Mucosa of rectum (tissue), 2 donors: ENCODE measurements at regions not wholly inside any gene's neighbourhood (a gene's known extent, or its start where the extent isn't known, plus 50 kb on each side); places are given as distances from the start of the nearest gene placed in this dataset.

ENCODE experiments used
- H3K27ac ChIP-seq, 2 donors: one replicate each; pipeline ENCODE4 v1.7.0; 2013; ENCODE audit warnings: inconsistent platforms in 2 of 2, low read depth in 2 of 2, low read length in 2 of 2
- H3K27me3 ChIP-seq, 2 donors: one replicate each; pipeline ENCODE4 v1.7.0; 2013; ENCODE audit warnings: low read length in 2 of 2; ENCODE audit not compliant: control insufficient read depth in 2 of 2, insufficient read depth in 2 of 2
- H3K36me3 ChIP-seq, 2 donors: one replicate each; pipeline ENCODE4 v1.7.0; 2013; ENCODE audit warnings: low read length in 2 of 2; ENCODE audit not compliant: control insufficient read depth in 2 of 2, insufficient read depth in 2 of 2
- H3K4me1 ChIP-seq, 2 donors: one replicate each; pipeline ENCODE4 v1.7.0; 2013; ENCODE audit warnings: low read length in 2 of 2, mild to moderate bottlenecking in 1 of 2; ENCODE audit not compliant: control insufficient read depth in 2 of 2, insufficient read depth in 2 of 2
- H3K4me3 ChIP-seq, 2 donors: one replicate each; pipeline ENCODE4 v1.7.0; 2013; ENCODE audit warnings: low read length in 2 of 2
- H3K9ac ChIP-seq, 2 donors: one replicate each; pipeline ENCODE4 v1.7.0; 2013; ENCODE audit warnings: low read length in 2 of 2, low read depth in 1 of 2, mild to moderate bottlenecking in 1 of 2
- H3K9me3 ChIP-seq, 2 donors: one replicate each; pipeline ENCODE4 v1.7.0; 2013; ENCODE audit warnings: low read length in 2 of 2; ENCODE audit not compliant: control insufficient read depth in 2 of 2
- donor health status: healthy.
- donor health status: Normal muscosa, but diverticular disease.

GRCh38 chr9:110143485-110143884, 64.5 kb downstream of the C9orf152 start:
- Histone ChIP-seq H3K36me3 (no peaks in the 10 kb centered on the region), H3K4me1 (peaks cover 0 to 17% of the 10 kb centered on the region in 2 donors), H3K9ac (no peak overlapping the region), H3K9me3 (no peaks in the 10 kb centered on the region), H3K27ac (peak overlapping the region in 1 of 2 donors; percentile 61), H3K27me3 (no peaks in the 10 kb centered on the region), H3K4me3 (no peak overlapping the region)

DNA sequence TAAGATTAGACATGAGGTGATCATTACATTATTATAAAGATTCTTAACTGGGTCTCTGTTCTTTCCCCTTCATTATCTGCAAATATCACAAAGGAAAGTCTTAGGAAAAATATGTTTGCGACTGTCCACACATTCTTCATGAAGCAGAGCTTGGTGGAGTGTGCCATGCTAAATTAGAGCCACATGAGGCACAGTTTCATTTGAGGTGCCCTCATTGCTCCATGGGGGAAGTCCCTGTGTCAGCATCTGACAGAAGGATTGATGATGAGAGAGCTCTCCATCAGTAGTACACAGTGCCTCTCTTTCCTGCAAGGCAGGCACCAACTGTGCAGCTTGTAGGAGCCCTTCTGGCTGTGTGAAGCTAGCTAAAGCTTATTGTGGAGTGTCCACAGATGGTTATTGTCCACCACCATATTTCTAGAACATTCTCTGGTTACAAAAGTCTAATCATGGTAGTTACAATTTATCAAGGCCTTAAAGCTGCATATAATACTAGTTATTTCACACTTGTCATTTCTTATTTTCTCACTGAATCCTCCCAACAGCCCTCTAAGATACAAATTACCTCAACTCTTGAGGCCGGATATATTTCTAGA, 63.9 kb downstream of the C9orf152 start:
- Histone ChIP-seq H3K4me1 (peaks cover 4 to 17% of the 10 kb centered on the region in 2 donors), H3K27ac (peak overlapping the region; percentile 29 to 61), H3K27me3 (no peaks in the 10 kb centered on the region), H3K36me3 (no peaks in the 10 kb centered on the region), H3K9ac (no peak overlapping the region), H3K4me3 (no peak overlapping the region), H3K9me3 (no peaks in the 10 kb centered on the region)

DNA sequence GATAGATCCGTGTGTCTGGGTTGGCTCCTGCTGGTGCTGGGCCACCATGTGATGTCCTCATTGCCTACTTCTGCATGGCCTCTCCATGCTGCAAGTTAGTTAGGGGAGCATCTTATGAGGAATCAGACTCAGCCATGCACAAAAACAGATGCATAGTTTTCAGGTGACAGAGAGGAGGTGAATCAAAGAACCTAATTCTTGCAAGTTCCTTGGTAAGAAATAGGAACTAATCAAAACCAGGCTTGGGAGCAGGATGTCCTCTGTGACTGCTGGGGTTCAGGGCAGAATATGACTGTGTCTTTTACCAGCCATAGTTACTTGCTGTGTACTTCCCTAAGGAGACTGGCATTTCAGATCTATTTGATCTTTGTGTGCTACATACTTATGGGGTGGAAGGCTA, 61.6 kb downstream of the C9orf152 start:
- H3K27me3 ChIP-seq = no peaks in the 10 kb centered on the region
- peaks cover 6 to 17% of the 10 kb centered on the region in 2 donors for H3K4me1 ChIP-seq
- H3K9me3 ChIP-seq = no peaks in the 10 kb centered on the region
- no peak overlapping the region for H3K9ac ChIP-seq
- H3K4me3 ChIP-seq = no peak overlapping the region
- no peak overlapping the region for H3K27ac ChIP-seq
- H3K36me3 ChIP-seq = no peaks in the 10 kb centered on the region

GRCh38 chr9:110148384-110148783, 59.6 kb downstream of the C9orf152 start:
- no peaks in the 10 kb centered on the region for H3K9me3 ChIP-seq
- no peaks in the 10 kb centered on the region for H3K27me3 ChIP-seq
- H3K4me3 ChIP-seq = peak overlapping the region; percentile 24 to 64
- H3K27ac ChIP-seq = peak overlapping the region; percentile 50 to 70
- H3K4me1 ChIP-seq = peaks cover 10 to 18% of the 10 kb centered on the region in 2 donors
- H3K36me3 ChIP-seq = no peaks in the 10 kb centered on the region
- H3K9ac ChIP-seq = peak overlapping the region in 1 of 2 donors; percentile 26

DNA sequence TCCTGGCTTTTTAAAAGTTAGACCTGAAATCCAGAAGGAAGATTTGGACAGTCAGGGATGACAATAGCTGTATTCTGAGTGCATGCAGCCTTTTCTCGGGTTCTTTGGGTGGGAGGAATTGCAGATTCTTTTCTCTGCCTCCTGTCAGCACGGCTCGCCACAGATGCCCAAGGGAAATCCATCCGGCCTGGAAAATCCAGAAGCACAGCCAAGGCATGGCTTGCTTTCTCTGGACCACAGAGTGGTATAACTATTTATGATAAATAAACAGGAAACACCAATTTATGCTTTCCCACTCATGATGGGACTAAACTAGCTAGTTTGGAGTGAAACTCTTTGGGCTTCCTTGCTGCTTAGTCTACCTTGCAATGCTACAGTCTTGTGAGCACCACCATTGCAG, 59.1 kb downstream of the C9orf152 start:
- peak overlapping the region; percentile 24 to 64 for H3K4me3 ChIP-seq
- peak overlapping the region; percentile 50 to 70 for H3K27ac ChIP-seq
- peaks cover 9 to 18% of the 10 kb centered on the region in 2 donors for H3K4me1 ChIP-seq
- no peaks in the 10 kb centered on the region for H3K27me3 ChIP-seq
- H3K9ac ChIP-seq = peak overlapping the region in 1 of 2 donors; percentile 35
- H3K36me3 ChIP-seq = no peaks in the 10 kb centered on the region
- no peaks in the 10 kb centered on the region for H3K9me3 ChIP-seq
